HepG2 (cell line): ENCODE measurements at regions not wholly inside any gene's neighbourhood (a gene's known extent, or its start where the extent isn't known, plus 50 kb on each side); places are given as distances from the start of the nearest gene placed in this dataset.

Experiments used
- ATAC-seq: fragments of 200-7000 bp; cut with Tn5 transposase; 3 replicates; pipeline ENCODE4 v1.9.1; 2020; ENCODE audit warnings: mild to moderate bottlenecking, moderate library complexity
- BruUV-seq: library from RNA; stranded (reverse); fragments of 400-500 nt; replicated peaks from 2 replicates; lab custom pipeline; 2021; lab: Mats Ljungman, UMichigan
- CTCF ChIA-PET: fragments of 300-600 bp; formaldehyde crosslinking; extraction: SDS; loops from one replicate; lab custom pipeline; 2021; ENCODE audit warnings: low total read pairs, inconsistent platforms, low intra/inter-chr PET ratio; lab: Yijun Ruan, JAX
- POLR2A ChIA-PET: fragments of 350-600 bp; sonication (Branson Sonifier 250); formaldehyde crosslinking; loops from one replicate; lab custom pipeline; 2020; ENCODE audit warnings: antibody characterized with exemption, inconsistent platforms; lab: Yijun Ruan, JAX
- DNase-seq: peaks from one replicate; pipeline ENCODE4 v3.0.0-alpha.2; 2015; ENCODE audit warnings: low spot score
- FAIRE-seq: peaks from 3 replicates; lab custom pipeline; 2011; peaks lifted over from hg19 to GRCh38; lab: Jason Lieb, UNC
- H2AFZ ChIP-seq: one replicate; pipeline ENCODE4 v1.6.1; 2011; ENCODE audit warnings: low read length, inconsistent platforms
- H3K27ac ChIP-seq: fragments of 300-600 bp; 3 replicates; pipeline ENCODE4 v1.8.0; 2011; ENCODE audit warnings: mixed run types, mild to moderate bottlenecking, mixed read lengths, low read length, inconsistent platforms; ENCODE audit not compliant: insufficient read depth; ENCODE audit errors: extremely low read length
- H3K27me3 ChIP-seq, 2 experiments: fragments of 200-600 bp in 1 of 2; 2 replicates in 1 of 2; 3 replicates in 1 of 2; pipeline versions ENCODE4 v1.6.0 to v1.8.0; 2011; ENCODE audit warnings: low read length in 2 of 2, mild to moderate bottlenecking in 2 of 2, moderate library complexity in 2 of 2, inconsistent platforms in 1 of 2; ENCODE audit not compliant: insufficient read depth in 2 of 2, control insufficient read depth in 1 of 2
- H3K36me3 ChIP-seq, 2 experiments: fragments of 200-600 bp in 1 of 2; replicated peaks in 1 of 2; 2 replicates in 1 of 2; 3 replicates in 1 of 2; pipeline versions ENCODE4 v1.5.1 to v1.8.0; 2011; ENCODE audit warnings: low read length in 2 of 2, inconsistent platforms in 1 of 2; ENCODE audit not compliant: insufficient read depth in 2 of 2, control insufficient read depth in 1 of 2
- H3K4me1 ChIP-seq: 2 replicates; pipeline ENCODE4 v1.5.1; 2012; ENCODE audit warnings: low read length, inconsistent platforms; ENCODE audit not compliant: insufficient read depth
- H3K4me2 ChIP-seq: 2 replicates; pipeline ENCODE4 v1.6.0; 2011; ENCODE audit warnings: low read depth, low read length, inconsistent platforms
- H3K4me3 ChIP-seq, 3 experiments: fragments of 200-600 bp in 1 of 3; sonication (generic), shearing (Covaris generic) in 1 of 3; replicated peaks in 1 of 3; 2 replicates each; pipeline ENCODE4 v1.5.1; 2011 to 2016; ENCODE audit warnings: low read length in 3 of 3, inconsistent platforms in 2 of 3, low read depth in 2 of 3, mild to moderate bottlenecking in 2 of 3, control low read depth in 1 of 3, mixed read lengths in 1 of 3; ENCODE audit not compliant: insufficient read depth in 1 of 3
- H3K79me2 ChIP-seq: one replicate; pipeline ENCODE4 v1.6.1; 2011; ENCODE audit warnings: low read length, inconsistent platforms; ENCODE audit not compliant: insufficient read depth
- H3K9ac ChIP-seq: 2 replicates; pipeline ENCODE4 v1.6.0; 2011; ENCODE audit warnings: mild to moderate bottlenecking, low read depth, low read length, inconsistent platforms; ENCODE audit not compliant: insufficient read depth
- H3K9me3 ChIP-seq: 2 replicates; pipeline ENCODE4 v1.5.1; 2012; ENCODE audit warnings: mild to moderate bottlenecking, low read length
- H4K20me1 ChIP-seq: 2 replicates; pipeline ENCODE4 v1.6.0; 2011; ENCODE audit warnings: inconsistent platforms, mild to moderate bottlenecking, low read length, moderate library complexity; ENCODE audit not compliant: insufficient read depth
- DNMT1 ChIP-seq: sonication (generic); formaldehyde crosslinking; IDR thresholded peaks from 2 replicates; pipeline ENCODE4 v1.5.1; 2020; ENCODE audit warnings: mild to moderate bottlenecking, missing genetic modification reagents
- POLR2AphosphoS2 ChIP-seq: IDR thresholded peaks from 2 replicates; pipeline ENCODE4 v1.6.1; 2011; ENCODE audit warnings: low read depth, low read length, improper control_type of control experiment
- ZNF274 ChIP-seq: sonication (generic); formaldehyde crosslinking; IDR thresholded peaks from 2 replicates; pipeline ENCODE4 v1.5.1; 2020; ENCODE audit warnings: mild to moderate bottlenecking, missing genetic modification reagents
- ZNF33B ChIP-seq: sonication (generic); formaldehyde crosslinking; IDR thresholded peaks from 2 replicates; pipeline ENCODE4 v1.5.1; 2020; ENCODE audit warnings: mild to moderate bottlenecking, missing genetic modification reagents
- ZNF850 ChIP-seq: sonication (generic); formaldehyde crosslinking; conservative IDR thresholded peaks from 2 replicates; pipeline ENCODE4 v1.9.0; 2021; ENCODE audit warnings: mild to moderate bottlenecking, missing genetic modification reagents
- ZSCAN29 ChIP-seq: sonication (generic); formaldehyde crosslinking; conservative IDR thresholded peaks from 2 replicates; pipeline ENCODE4 v1.4.0; 2020; ENCODE audit warnings: mild to moderate bottlenecking, missing genetic modification reagents
- WGBS: methylation state at CpG from one replicate; pipeline ENCODE4 v1.1.6; 2017; ENCODE audit warnings: low lambda C conversion rate; 5-methylcytosine and 5-hydroxymethylcytosine counted together
- in situ Hi-C: cut with HindIII; loops from 2 replicates; pipeline ENCODE4 v1.10.0; 2017; ENCODE audit warnings: low pct_unique_long_range_greater_than_20kb; ENCODE audit not compliant: extremely low pct_ligation_motif_present
- intact Hi-C: fragments of 100-400 bp; cut with micrococcal nuclease; formaldehyde crosslinking; loops from one replicate; pipeline ENCODE4 v1.10.0; 2022; ENCODE audit not compliant: unreplicated experiment
- TF ChIP-seq, protein P1 (sequence below): sonication (generic); formaldehyde crosslinking; IDR thresholded peaks from 2 replicates; pipeline ENCODE4 v1.4.0; 2020; ENCODE audit warnings: mild to moderate bottlenecking, missing genetic modification reagents
- TF ChIP-seq, protein P2 (sequence below): sonication (generic); formaldehyde crosslinking; IDR thresholded peaks from 2 replicates; pipeline ENCODE4 v1.4.0; 2020; ENCODE audit warnings: mild to moderate bottlenecking, low read depth, missing genetic modification reagents

DNA sequence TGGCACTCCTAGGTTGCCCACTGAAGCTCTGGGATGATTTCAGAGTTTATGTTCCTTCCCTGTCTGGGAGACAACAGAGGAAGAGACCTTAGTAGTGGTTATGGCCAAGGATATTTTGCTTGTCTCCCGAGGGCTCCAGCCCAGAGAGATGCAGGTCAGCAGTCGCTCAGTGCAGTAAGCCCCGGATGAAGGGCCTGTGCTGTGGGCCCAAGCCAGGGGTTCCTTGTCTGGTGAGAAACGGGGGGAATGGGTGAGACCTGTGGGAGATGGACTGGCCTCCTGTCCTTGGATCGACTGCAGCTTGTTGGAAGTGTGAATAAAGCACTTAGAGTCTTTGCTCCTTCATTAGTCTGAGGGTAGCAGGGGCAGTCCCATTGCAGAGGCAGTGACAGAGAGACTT is 260.7 kb upstream of the RIOK2 start:
- 20% methylated on average over 4 of the region's 5 CpGs for WGBS
- Histone ChIP-seq H3K4me2 (no peak overlapping the region), H3K36me3 (no peaks in the 10 kb centered on the region), H3K9me3 (no peaks in the 10 kb centered on the region), H4K20me1 (no peaks in the 10 kb centered on the region), H3K4me1 (no peaks in the 10 kb centered on the region), H3K4me3 (no peak overlapping the region), H2AFZ (no peak overlapping the region), H3K27ac (no peak overlapping the region), H3K79me2 (no peaks in the 10 kb centered on the region), H3K9ac (no peak overlapping the region)
- ATAC-seq (no peak), FAIRE-seq (no peak), DNase-seq (no peak)
- in situ Hi-C loops: no loop called here
- BruUV-seq: no TSS peak
- intact Hi-C loops: no loop called here
- POLR2A ChIA-PET: no interaction called here
- CTCF ChIA-PET: no interaction called here
- no peak for TF ChIP-seq ZNF850
- TF ChIP-seq ZSCAN29 (CRISPR knock-in tag): no peak
- TF ChIP-seq ZNF274 (CRISPR knock-in tag): no peak
- TF ChIP-seq, protein P1, sequence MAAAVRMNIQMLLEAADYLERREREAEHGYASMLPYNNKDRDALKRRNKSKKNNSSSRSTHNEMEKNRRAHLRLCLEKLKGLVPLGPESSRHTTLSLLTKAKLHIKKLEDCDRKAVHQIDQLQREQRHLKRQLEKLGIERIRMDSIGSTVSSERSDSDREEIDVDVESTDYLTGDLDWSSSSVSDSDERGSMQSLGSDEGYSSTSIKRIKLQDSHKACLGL: no peak
- TF ChIP-seq POLR2AphosphoS2: no peak
- no peak for TF ChIP-seq ZNF33B (CRISPR knock-in tag)
- TF ChIP-seq DNMT1 (CRISPR knock-in tag): no peak
- TF ChIP-seq, protein P2, sequence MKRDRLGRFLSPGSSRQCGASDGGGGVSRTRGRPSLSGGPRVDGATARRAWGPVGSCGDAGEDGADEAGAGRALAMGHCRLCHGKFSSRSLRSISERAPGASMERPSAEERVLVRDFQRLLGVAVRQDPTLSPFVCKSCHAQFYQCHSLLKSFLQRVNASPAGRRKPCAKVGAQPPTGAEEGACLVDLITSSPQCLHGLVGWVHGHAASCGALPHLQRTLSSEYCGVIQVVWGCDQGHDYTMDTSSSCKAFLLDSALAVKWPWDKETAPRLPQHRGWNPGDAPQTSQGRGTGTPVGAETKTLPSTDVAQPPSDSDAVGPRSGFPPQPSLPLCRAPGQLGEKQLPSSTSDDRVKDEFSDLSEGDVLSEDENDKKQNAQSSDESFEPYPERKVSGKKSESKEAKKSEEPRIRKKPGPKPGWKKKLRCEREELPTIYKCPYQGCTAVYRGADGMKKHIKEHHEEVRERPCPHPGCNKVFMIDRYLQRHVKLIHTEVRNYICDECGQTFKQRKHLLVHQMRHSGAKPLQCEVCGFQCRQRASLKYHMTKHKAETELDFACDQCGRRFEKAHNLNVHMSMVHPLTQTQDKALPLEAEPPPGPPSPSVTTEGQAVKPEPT: no peak
- TF ChIP-seq, all 625 proteins: peak for 0
- H3K27me3 ChIP-seq: no peaks in the 10 kb centered on the region; a peak in 1 of 5 replicates
